ENCODE measurements at regions not wholly inside any gene's neighbourhood (a gene's known extent, or its start where the extent isn't known, plus 50 kb on each side); places are given as distances from the start of the nearest gene placed in this dataset.

- TF ChIP-seq PATZ1 (CRISPR knock-in tag; IDR thresholded peaks at IDR 0.05; ENCODE audit: borderline replicate concordance) (no peak), POU6F1 (CRISPR knock-in tag; IDR thresholded peaks at IDR 0.05; ENCODE audit: borderline replicate concordance, low read depth) (no peak), BACH2 (CRISPR knock-in tag; IDR thresholded peaks at IDR 0.05; ENCODE audit: borderline replicate concordance) (no peak), CREB5 (CRISPR knock-in tag; IDR thresholded peaks at IDR 0.05; ENCODE audit: low read depth) (no peak)
Measured at GRCh38 chr12:68521848-68522502, 88.7 kb upstream of the RAP1B start.
